T-helper 17 cell (primary cell): ENCODE measurements at regions not wholly inside any gene's neighbourhood (a gene's known extent, or its start where the extent isn't known, plus 50 kb on each side); places are given as distances from the start of the nearest gene placed in this dataset.
"Not testable (repeated sequence)": the region's sequence is repeated elsewhere in the genome, so short reads cannot be mapped to it uniquely, and the experiment has no call there.

Experiments
- ATAC-seq: fragments of 150-1000 bp; cut with Tn5 transposase; 2 replicates; pipeline ENCODE4 v1.10.0; 2021; ENCODE audit warnings: mild to moderate bottlenecking, moderate library complexity
- DNase-seq, 3 donors: peaks; one replicate each; pipeline versions ENCODE4 v3.0.0 to v3.0.0-alpha.2; 2020 to 2021
- H3K9me3 ChIP-seq: one replicate; pipeline ENCODE4 v1.7.0; 2013; ENCODE audit warnings: low read length, mild to moderate bottlenecking; ENCODE audit not compliant: control insufficient read depth, poor library complexity, severe bottlenecking
- H3K27ac Mint-ChIP-seq: one replicate; pipeline ENCODE4 v1.8.0; 2022; ENCODE audit warnings: mild to moderate bottlenecking, moderate library complexity, mixed read lengths
- H3K27me3 Mint-ChIP-seq: one replicate; pipeline ENCODE4 v1.8.0; 2022; ENCODE audit warnings: mixed read lengths
- H3K36me3 Mint-ChIP-seq: one replicate; pipeline ENCODE4 v1.8.0; 2022; ENCODE audit warnings: low read depth, mixed read lengths
- H3K4me1 Mint-ChIP-seq: one replicate; pipeline ENCODE4 v1.8.0; 2022; ENCODE audit warnings: mild to moderate bottlenecking, mixed read lengths
- H3K4me3 Mint-ChIP-seq: one replicate; pipeline ENCODE4 v1.8.0; 2022; ENCODE audit warnings: mild to moderate bottlenecking, moderate library complexity, mixed read lengths

GRCh38 chr1:82366689-82367088, 566.0 kb downstream of the ADGRL2 start:
- H3K9me3 ChIP-seq = no peaks in the 10 kb centered on the region
- no peaks in the 10 kb centered on the region for H3K4me1 Mint-ChIP-seq
- ATAC-seq = no peak
- H3K27me3 Mint-ChIP-seq = no peaks in the 10 kb centered on the region
- H3K4me3 Mint-ChIP-seq = no peak overlapping the region
- no peaks in the 10 kb centered on the region for H3K36me3 Mint-ChIP-seq
- DNase-seq = no peak
- no peak overlapping the region for H3K27ac Mint-ChIP-seq

GRCh38 chr1:82359541-82359940, 558.8 kb downstream of the ADGRL2 start:
- not testable (repeated sequence) for H3K27me3 Mint-ChIP-seq, H3K4me1 Mint-ChIP-seq, H3K4me3 Mint-ChIP-seq, H3K27ac Mint-ChIP-seq, ATAC-seq, H3K9me3 ChIP-seq, H3K36me3 Mint-ChIP-seq, DNase-seq

- ATAC-seq, H3K27ac Mint-ChIP-seq, DNase-seq, H3K4me3 Mint-ChIP-seq, H3K27me3 Mint-ChIP-seq, H3K4me1 Mint-ChIP-seq, H3K36me3 Mint-ChIP-seq, H3K9me3 ChIP-seq: not testable (repeated sequence)
Observed at GRCh38 chr1:82358706-82359105, 558.0 kb downstream of the ADGRL2 start.

- H3K27ac Mint-ChIP-seq, H3K9me3 ChIP-seq, ATAC-seq: not testable (repeated sequence)
Observed at GRCh38 chr1:82354546-82354945, 553.8 kb downstream of the ADGRL2 start.

GRCh38 chr1:82348487-82348886, 547.8 kb downstream of the ADGRL2 start:
- ATAC-seq (no peak), DNase-seq (no peak)
- H3K4me1 Mint-ChIP-seq = no peaks in the 10 kb centered on the region
- no peaks in the 10 kb centered on the region for H3K36me3 Mint-ChIP-seq
- no peaks in the 10 kb centered on the region for H3K27me3 Mint-ChIP-seq
- no peak overlapping the region for H3K4me3 Mint-ChIP-seq
- H3K27ac Mint-ChIP-seq = no peak overlapping the region
- H3K9me3 ChIP-seq = no peaks in the 10 kb centered on the region

More at GRCh38 chr1:82354546-82354945, 553.8 kb downstream of the ADGRL2 start:
- H3K27me3 Mint-ChIP-seq, H3K4me1 Mint-ChIP-seq, H3K36me3 Mint-ChIP-seq, H3K4me3 Mint-ChIP-seq, DNase-seq: not testable (repeated sequence)

GRCh38 chr1:82346141-82346540, 545.4 kb downstream of the ADGRL2 start:
- no peak overlapping the region for H3K4me3 Mint-ChIP-seq
- ATAC-seq (no peak), DNase-seq (no peak)
- H3K27ac Mint-ChIP-seq = no peak overlapping the region
- no peaks in the 10 kb centered on the region for H3K9me3 ChIP-seq
- no peaks in the 10 kb centered on the region for H3K36me3 Mint-ChIP-seq
- no peaks in the 10 kb centered on the region for H3K27me3 Mint-ChIP-seq
- no peaks in the 10 kb centered on the region for H3K4me1 Mint-ChIP-seq

GRCh38 chr1:82343381-82343780, 542.6 kb downstream of the ADGRL2 start:
- Mint-ChIP-seq H3K4me1 (no peaks in the 10 kb centered on the region), H3K27ac (no peak overlapping the region), H3K36me3 (no peaks in the 10 kb centered on the region), H3K4me3 (no peak overlapping the region), H3K27me3 (no peaks in the 10 kb centered on the region)
- no peaks in the 10 kb centered on the region for H3K9me3 ChIP-seq
- ATAC-seq (no peak), DNase-seq (no peak)

- H3K4me1 Mint-ChIP-seq = no peaks in the 10 kb centered on the region
- H3K9me3 ChIP-seq = no peaks in the 10 kb centered on the region
- H3K36me3 Mint-ChIP-seq = no peaks in the 10 kb centered on the region
- DNase-seq (no peak), ATAC-seq (no peak)
- H3K27ac Mint-ChIP-seq = no peak overlapping the region
- H3K27me3 Mint-ChIP-seq = no peaks in the 10 kb centered on the region
- no peak overlapping the region for H3K4me3 Mint-ChIP-seq
Observed at GRCh38 chr1:82337635-82338034, 536.9 kb downstream of the ADGRL2 start.

GRCh38 chr1:82330330-82330729, 529.6 kb downstream of the ADGRL2 start:
- no peaks in the 10 kb centered on the region for H3K9me3 ChIP-seq
- no peaks in the 10 kb centered on the region for H3K27me3 Mint-ChIP-seq
- no peaks in the 10 kb centered on the region for H3K4me1 Mint-ChIP-seq
- no peak overlapping the region for H3K4me3 Mint-ChIP-seq
- ATAC-seq = no peak
- no peaks in the 10 kb centered on the region for H3K36me3 Mint-ChIP-seq
- DNase-seq = no peak
- H3K27ac Mint-ChIP-seq = no peak overlapping the region

- DNase-seq (no peak), ATAC-seq (no peak)
- Mint-ChIP-seq H3K27me3 (no peaks in the 10 kb centered on the region), H3K4me3 (no peak overlapping the region), H3K36me3 (no peaks in the 10 kb centered on the region), H3K27ac (no peak overlapping the region), H3K4me1 (no peaks in the 10 kb centered on the region)
- H3K9me3 ChIP-seq = no peaks in the 10 kb centered on the region
Observed at GRCh38 chr1:82329226-82329625, 528.5 kb downstream of the ADGRL2 start.

- ATAC-seq (no peak), DNase-seq (no peak)
- H3K9me3 ChIP-seq = peaks cover 2% of the 10 kb centered on the region
- H3K27ac Mint-ChIP-seq = no peak overlapping the region
- H3K36me3 Mint-ChIP-seq = peaks cover 2% of the 10 kb centered on the region
- H3K4me3 Mint-ChIP-seq = no peak overlapping the region
- no peaks in the 10 kb centered on the region for H3K4me1 Mint-ChIP-seq
- no peaks in the 10 kb centered on the region for H3K27me3 Mint-ChIP-seq
Observed at GRCh38 chr1:82323144-82323841, 522.6 kb downstream of the ADGRL2 start.

- H3K4me1 Mint-ChIP-seq = no peaks in the 10 kb centered on the region
- H3K27me3 Mint-ChIP-seq = no peaks in the 10 kb centered on the region
- no peak overlapping the region for H3K27ac Mint-ChIP-seq
- ATAC-seq (no peak), DNase-seq (no peak)
- H3K9me3 ChIP-seq = peaks cover 2% of the 10 kb centered on the region
- peaks cover 2% of the 10 kb centered on the region for H3K36me3 Mint-ChIP-seq
- H3K4me3 Mint-ChIP-seq = no peak overlapping the region
Observed at GRCh38 chr1:82321794-82322193, 521.1 kb downstream of the ADGRL2 start.

GRCh38 chr1:82319546-82319945, 518.8 kb downstream of the ADGRL2 start:
- DNase-seq (no peak), ATAC-seq (no peak)
- H3K4me1 Mint-ChIP-seq = no peaks in the 10 kb centered on the region
- H3K9me3 ChIP-seq = peaks cover 2% of the 10 kb centered on the region
- H3K27ac Mint-ChIP-seq = no peak overlapping the region
- no peaks in the 10 kb centered on the region for H3K27me3 Mint-ChIP-seq
- peaks cover 2% of the 10 kb centered on the region for H3K36me3 Mint-ChIP-seq
- H3K4me3 Mint-ChIP-seq = no peak overlapping the region

- H3K4me3 Mint-ChIP-seq = no peak overlapping the region
- H3K36me3 Mint-ChIP-seq = peaks cover 2% of the 10 kb centered on the region
- H3K4me1 Mint-ChIP-seq = no peaks in the 10 kb centered on the region
- peaks cover 2% of the 10 kb centered on the region for H3K9me3 ChIP-seq
- ATAC-seq (no peak), DNase-seq (no peak)
- no peaks in the 10 kb centered on the region for H3K27me3 Mint-ChIP-seq
- no peak overlapping the region for H3K27ac Mint-ChIP-seq
Observed at GRCh38 chr1:82318921-82319320, 518.2 kb downstream of the ADGRL2 start.
